Prostate gland (tissue), 2 donors: ENCODE measurements at regions not wholly inside any gene's neighbourhood (a gene's known extent, or its start where the extent isn't known, plus 50 kb on each side); places are given as distances from the start of the nearest gene placed in this dataset.
"Not testable (repeated sequence)": the region's sequence is repeated elsewhere in the genome, so short reads cannot be mapped to it uniquely, and the experiment has no call there.

Experiments used
- DNase-seq: peaks from one replicate; pipeline ENCODE4 v3.0.0-alpha.2; 2019; ENCODE audit warnings: low spot score
- H3K27ac ChIP-seq, 2 donors: fragments of 200-600 bp; sonication (generic); 2 replicates each; pipeline ENCODE4 v1.5.1; 2017 to 2019
- H3K27me3 ChIP-seq: fragments of 200-600 bp; sonication (generic); replicated peaks from 2 replicates; pipeline ENCODE4 v1.5.1; 2019; ENCODE audit not compliant: insufficient read depth
- H3K36me3 ChIP-seq, 2 donors: fragments of 200-600 bp; sonication (generic); 1 replicate in 1 of 2; 2 replicates in 1 of 2; pipeline versions ENCODE4 v1.5.1 to v1.8.1; 2017 to 2019
- H3K4me1 ChIP-seq: fragments of 200-600 bp; sonication (generic); replicated peaks from 2 replicates; pipeline ENCODE4 v1.5.1; 2019
- H3K4me3 ChIP-seq, 2 donors: fragments of 200-600 bp; sonication (generic); 2 replicates each; pipeline ENCODE4 v1.5.1; 2017 to 2019
- H3K9me3 ChIP-seq: fragments of 200-600 bp; sonication (generic); 2 replicates; pipeline ENCODE4 v1.5.1; 2017
- CTCF ChIP-seq, 4 experiments: fragments of 200-600 bp in 2 of 4; fragments of 450-650 bp in 2 of 4; sonication (generic) in 2 of 4; IDR thresholded peaks; 1 replicate in 3 of 4; 2 replicates in 1 of 4; pipeline ENCODE4 v1.5.1; 2016 to 2019; ENCODE audit warnings: antibody characterized with exemption in 4 of 4, mild to moderate bottlenecking in 2 of 4, moderate library complexity in 2 of 4
- POLR2A ChIP-seq: fragments of 450-650 bp; IDR thresholded peaks from one replicate; pipeline ENCODE4 v1.6.1; 2016; ENCODE audit warnings: antibody characterized with exemption, mild to moderate bottlenecking
- POLR2AphosphoS5 ChIP-seq: sonication (generic); formaldehyde crosslinking; IDR thresholded peaks from one replicate; pipeline ENCODE4 v1.6.1; 2017; ENCODE audit warnings: antibody characterized with exemption
- WGBS: methylation state at CpG from one replicate; pipeline ENCODE4 v1.1.5; 2018; 5-methylcytosine and 5-hydroxymethylcytosine counted together
- intact Hi-C: fragments of 100-400 bp; cut with DNase I; formaldehyde crosslinking; loops from one replicate; pipeline ENCODE4 v1.14.2; 2022

DNA sequence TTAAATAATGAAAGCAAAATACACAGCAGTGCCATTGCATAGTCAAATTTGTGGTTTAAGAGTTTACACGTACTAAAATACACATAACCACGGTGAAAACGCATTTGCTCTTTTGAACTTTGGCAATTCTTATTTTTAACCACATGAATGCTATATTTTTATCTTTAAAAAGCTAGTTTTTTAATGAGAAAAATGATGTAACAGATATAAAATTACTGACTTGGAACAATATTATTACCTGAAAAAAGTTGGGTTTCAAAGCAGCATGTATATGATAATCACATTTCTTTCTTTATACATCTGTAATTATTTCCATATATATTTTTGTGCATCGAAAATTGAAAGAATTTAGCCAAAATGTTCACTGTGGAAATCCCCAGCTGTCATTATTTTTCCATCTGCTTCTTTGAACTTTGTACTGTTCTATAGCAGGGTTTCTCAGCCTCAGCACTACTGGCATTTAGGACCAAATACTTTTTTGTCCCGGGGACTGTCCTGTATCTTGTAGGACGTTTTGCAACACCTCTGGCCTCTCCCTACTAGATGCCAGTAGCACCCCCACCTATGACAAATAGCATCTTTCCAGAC lies 75.9 kb upstream of the CAB39 start:
- no peak overlapping the region for H3K4me3 ChIP-seq
- no peaks in the 10 kb centered on the region for H3K36me3 ChIP-seq
- H3K27ac ChIP-seq, result no peak overlapping the region
- no peaks in the 10 kb centered on the region for H3K9me3 ChIP-seq
- WGBS, result 52% methylated on average over 6 of the region's 6 CpGs
- intact Hi-C loops, result no loop called here
- H3K27me3 ChIP-seq, result no peaks in the 10 kb centered on the region
- DNase-seq, result no peak
- no peak for TF ChIP-seq POLR2A
- no peak for TF ChIP-seq POLR2AphosphoS5
- no peak for TF ChIP-seq CTCF (IDR thresholded peaks at IDR 0.05)
- no peaks in the 10 kb centered on the region for H3K4me1 ChIP-seq

- H3K4me1 ChIP-seq, H3K9me3 ChIP-seq, DNase-seq, H3K27me3 ChIP-seq, H3K4me3 ChIP-seq, H3K27ac ChIP-seq, H3K36me3 ChIP-seq, intact Hi-C loops: not testable (repeated sequence)
- WGBS, result 87% methylated on average over 8 of the region's 8 CpGs
Measured at GRCh38 chr2:230637486-230637885, 75.2 kb upstream of the CAB39 start.

DNA sequence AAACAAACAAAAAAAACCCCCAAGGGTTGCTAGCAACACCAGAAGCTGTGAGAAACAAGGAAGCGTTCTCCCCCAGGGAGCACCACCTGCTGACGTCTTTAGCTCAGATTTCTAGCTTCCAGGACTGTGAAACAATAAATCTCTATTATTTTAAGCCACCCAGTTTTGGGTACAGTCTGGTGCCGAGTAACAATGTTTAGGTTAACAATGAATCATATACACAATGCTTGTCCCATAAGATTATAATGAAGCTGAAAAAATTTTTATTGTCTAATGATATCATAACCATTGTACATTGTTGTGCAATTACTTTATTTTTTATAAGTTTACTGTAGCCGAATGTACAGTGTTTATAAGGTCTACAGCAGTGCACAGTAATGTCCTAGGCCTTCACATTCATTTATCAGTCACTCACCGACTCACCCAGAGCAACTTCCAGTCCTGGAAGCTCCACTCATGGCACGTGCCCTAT lies 72.1 kb upstream of the CAB39 start:
- no peaks in the 10 kb centered on the region for H3K9me3 ChIP-seq
- no peak overlapping the region for H3K4me3 ChIP-seq
- 52% methylated on average over 6 of the region's 6 CpGs for WGBS
- H3K36me3 ChIP-seq, result no peaks in the 10 kb centered on the region
- no peaks in the 10 kb centered on the region for H3K4me1 ChIP-seq
- H3K27me3 ChIP-seq, result no peaks in the 10 kb centered on the region
- peak; percentile 23 for TF ChIP-seq POLR2AphosphoS5
- no peak for TF ChIP-seq CTCF (IDR thresholded peaks at IDR 0.05)
- no peak overlapping the region for H3K27ac ChIP-seq
- intact Hi-C loops, result no loop called here
- DNase-seq, result no peak

GRCh38 chr2:230642966-230643365 lies 69.7 kb upstream of the CAB39 start:
- TF ChIP-seq POLR2A, result no peak
- TF ChIP-seq CTCF (IDR thresholded peaks at IDR 0.05), result no peak
- no peak for TF ChIP-seq POLR2AphosphoS5
- Histone ChIP-seq H3K9me3 (no peaks in the 10 kb centered on the region), H3K4me1 (no peaks in the 10 kb centered on the region), H3K27me3 (no peaks in the 10 kb centered on the region), H3K27ac (no peak overlapping the region), H3K4me3 (no peak overlapping the region), H3K36me3 (no peaks in the 10 kb centered on the region)
- no peak for DNase-seq
- WGBS, result 98% methylated on average over 4 of the region's 4 CpGs
- intact Hi-C loops, result no loop called here

GRCh38 chr2:230643576-230644291 lies 68.9 kb upstream of the CAB39 start:
- TF ChIP-seq POLR2AphosphoS5 (no peak), POLR2A (no peak), CTCF (IDR thresholded peaks at IDR 0.05) (no peak)
- no peaks in the 10 kb centered on the region for H3K9me3 ChIP-seq
- H3K4me3 ChIP-seq, result no peak overlapping the region
- no peaks in the 10 kb centered on the region for H3K27me3 ChIP-seq
- no peaks in the 10 kb centered on the region for H3K4me1 ChIP-seq
- H3K27ac ChIP-seq, result no peak overlapping the region
- DNase-seq, result no peak
- no peaks in the 10 kb centered on the region for H3K36me3 ChIP-seq
- intact Hi-C loops, result no loop called here
- WGBS, result 67% methylated on average over 9 of the region's 9 CpGs
